B cell (primary cell): ENCODE measurements at regions not wholly inside any gene's neighbourhood (a gene's known extent, or its start where the extent isn't known, plus 50 kb on each side); places are given as distances from the start of the nearest gene placed in this dataset.

Experiments used
- CTCF ChIP-seq: fragments of 200-600 bp; IDR thresholded peaks from one replicate; pipeline ENCODE4 v1.8.0; 2022; ENCODE audit warnings: antibody characterized with exemption, mild to moderate bottlenecking
- EZH2 ChIP-seq: IDR thresholded peaks from 2 replicates; pipeline ENCODE4 v1.6.1; 2012; ENCODE audit warnings: borderline replicate concordance, low read depth, mild to moderate bottlenecking, moderate library complexity, low read length; ENCODE audit not compliant: insufficient read depth, poor library complexity, severe bottlenecking

- TF ChIP-seq CTCF (no peak), EZH2 (no peak)
These were observed 422.4 kb downstream of the DSEL start for GRCh38 chr18:67094123-67094522.
